ENCODE measurements at regions not wholly inside any gene's neighbourhood (a gene's known extent, or its start where the extent isn't known, plus 50 kb on each side); places are given as distances from the start of the nearest gene placed in this dataset.
A peak's percentile ranks its signal among the peaks of the same experiment; 100 is the strongest.

DNA sequence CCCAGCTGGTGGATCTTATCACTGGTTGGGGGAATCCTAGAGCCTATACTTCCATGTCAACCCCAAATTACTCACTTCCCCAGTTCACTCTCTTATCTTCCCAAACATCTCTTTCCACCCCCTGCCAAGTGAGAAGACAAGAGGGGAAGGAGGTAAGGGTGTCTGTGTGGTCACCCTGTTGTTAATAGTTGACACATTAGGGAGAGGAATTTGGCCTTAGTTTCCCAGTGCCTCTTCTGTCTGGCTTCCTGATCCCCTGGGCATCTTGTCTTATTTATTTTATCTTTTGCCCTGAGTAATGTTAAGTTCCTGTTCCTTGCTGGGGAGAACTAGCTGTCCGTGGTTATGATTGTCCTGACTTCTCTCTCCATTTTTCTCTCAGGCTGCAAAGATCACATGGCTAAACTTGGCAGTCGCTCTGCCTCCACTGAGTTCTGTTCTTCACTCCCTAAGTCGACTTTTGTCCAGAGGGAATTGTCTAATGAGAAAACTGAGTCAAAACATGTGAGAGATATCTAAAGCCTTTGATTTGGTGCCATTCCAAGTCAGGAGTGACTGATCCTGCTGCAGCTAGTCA lies 157.1 kb upstream of the SYT6 start:
- DNase-seq = no peak

DNA sequence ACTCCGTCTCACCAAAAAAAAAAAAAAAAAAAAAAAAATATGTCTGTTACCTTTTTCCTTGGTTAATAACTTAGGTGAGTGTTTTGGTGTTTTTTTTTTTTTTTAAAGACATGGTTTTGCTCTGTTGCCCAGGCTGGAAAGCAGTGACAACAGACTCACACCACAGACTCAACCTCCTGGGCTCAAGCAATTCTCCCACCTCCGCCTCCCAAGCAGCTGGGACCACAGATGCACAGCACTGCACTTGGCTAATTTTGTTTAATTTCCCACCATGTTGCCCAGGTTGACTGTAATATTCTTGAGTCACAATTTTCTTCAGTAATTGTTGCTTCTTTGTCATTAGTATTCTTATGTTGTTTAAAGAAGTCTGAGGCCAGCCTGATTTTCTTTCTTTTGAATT lies 149.2 kb upstream of the SYT6 start:
- no peak for DNase-seq

DNA sequence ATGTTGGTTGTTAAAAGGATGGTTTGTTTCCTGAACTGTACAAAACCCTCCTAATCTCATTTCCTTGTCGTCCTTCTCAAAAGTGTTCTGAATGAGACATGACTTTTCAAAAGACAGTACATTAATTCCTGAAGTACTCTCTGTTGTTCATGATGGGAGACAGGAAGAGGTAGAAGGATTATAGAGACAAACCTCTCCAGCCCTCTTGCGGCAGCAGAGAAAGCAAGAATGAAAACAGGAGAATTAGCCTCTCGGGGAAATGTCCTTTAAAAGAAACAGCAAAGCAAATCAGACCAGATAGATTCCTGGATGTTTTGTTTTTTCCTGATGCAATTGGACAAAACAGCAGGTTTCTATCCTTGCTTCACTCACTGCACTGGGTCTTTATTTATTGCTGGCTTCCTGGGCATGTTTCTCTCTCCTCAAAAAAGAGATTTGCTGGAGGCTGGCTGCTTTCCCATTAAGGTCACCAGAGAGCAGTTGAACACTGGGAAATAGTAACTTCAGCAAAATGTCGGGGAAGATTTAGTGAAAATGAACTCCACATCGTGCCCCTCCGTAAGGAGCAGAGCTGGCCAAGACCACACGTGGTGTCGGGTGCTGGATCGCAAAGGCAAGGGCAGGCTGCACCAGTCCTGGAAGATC lies 145.8 kb upstream of the SYT6 start:
- no peak for DNase-seq

DNA sequence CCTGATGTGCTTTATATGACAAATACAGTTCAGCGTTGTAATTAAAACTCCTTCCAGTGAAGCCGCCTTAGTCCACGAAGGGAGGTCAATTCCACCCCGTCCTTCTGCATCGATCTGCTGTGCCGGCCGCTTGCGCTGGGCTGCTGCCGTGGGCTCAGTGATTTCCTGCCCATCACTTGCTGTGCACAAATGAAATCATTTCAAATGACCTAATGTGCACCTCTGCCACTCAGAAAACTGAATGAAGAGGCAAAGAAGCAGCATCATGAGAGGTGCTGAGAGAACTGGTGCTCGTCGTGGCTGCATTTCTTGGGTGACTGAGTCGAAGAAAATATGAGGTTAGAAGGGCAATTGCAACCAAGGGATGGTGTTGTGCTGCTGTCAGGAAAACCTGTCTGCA lies 144.3 kb upstream of the SYT6 start:
- DNase-seq = no peak

DNA sequence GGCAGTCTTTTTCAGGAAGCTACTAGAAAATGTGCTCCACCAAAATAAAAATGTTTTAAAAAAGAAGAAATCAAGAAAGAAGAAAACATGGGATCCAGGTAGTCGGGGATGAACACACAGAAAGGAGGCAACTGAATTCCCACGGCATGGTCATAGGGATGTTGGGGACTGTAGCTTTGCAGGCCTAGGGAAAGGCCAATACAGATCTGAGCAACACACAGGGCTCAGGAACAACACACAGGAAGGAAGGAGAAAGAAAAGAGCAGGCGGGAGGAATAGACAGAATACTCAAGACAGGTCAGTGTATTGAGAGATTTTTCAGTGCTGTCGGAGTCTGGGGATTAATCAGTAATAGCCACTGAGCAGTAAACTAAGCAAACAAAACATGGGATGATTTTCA lies 142.7 kb upstream of the SYT6 start:
- DNase-seq = no peak

DNA sequence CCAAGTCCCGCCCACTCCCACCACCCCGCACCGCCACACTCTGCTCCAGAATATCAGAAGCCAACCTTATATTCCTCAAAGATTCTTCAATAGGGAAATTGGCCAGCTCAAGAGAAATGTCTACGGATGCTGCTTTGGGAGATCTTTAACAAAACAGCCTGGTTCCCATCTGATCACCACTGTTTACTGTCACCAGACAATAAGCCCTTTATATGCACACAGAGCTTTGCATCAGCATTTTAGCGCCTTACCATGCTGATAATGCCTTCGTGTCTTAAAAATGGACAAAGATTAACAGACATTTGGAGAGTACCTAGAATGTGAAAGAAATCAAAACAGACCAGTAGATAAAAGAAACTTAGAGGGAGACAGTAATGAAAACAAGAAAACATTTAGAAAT lies 141.7 kb upstream of the SYT6 start:
- no peak for DNase-seq

DNA sequence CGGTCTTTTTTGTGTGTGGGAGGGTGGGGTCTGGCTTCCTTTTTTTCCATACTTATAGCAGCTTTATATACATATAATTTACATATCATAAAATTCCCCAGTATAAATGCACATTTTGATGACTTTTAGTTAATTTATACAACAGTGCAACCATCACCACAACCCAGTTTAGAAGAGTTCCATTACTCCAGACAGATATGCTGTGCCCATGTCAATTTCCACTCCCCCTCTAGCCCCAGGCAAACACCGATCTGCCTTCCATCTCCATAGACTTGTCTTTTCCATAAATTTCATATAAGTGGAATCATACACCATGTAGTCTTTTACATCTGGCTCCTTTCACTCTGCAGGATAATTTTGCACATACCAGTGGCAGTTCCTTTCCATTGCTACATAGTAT lies 139.2 kb upstream of the SYT6 start:
- no peak for DNase-seq

DNA sequence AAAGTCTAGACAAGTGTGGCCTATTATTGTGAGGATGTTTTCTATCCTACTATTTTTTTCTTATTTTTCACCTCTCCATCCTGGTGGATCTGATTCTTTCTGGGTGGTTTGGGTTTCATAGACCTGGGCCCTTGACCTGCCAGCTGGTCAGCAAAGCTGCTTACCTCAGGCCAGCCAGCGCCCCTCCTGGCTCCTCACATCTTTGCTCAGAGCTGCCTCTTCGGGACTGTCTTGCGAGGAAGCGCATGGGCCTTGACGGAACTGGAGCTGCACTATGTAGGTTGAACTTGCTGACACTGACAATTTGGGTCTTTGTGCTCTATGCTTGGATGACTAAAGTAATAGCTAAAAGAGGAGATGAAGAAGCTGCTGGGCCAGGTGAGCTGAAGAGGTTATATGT lies 138.5 kb upstream of the SYT6 start:
- no peak for DNase-seq

DNA sequence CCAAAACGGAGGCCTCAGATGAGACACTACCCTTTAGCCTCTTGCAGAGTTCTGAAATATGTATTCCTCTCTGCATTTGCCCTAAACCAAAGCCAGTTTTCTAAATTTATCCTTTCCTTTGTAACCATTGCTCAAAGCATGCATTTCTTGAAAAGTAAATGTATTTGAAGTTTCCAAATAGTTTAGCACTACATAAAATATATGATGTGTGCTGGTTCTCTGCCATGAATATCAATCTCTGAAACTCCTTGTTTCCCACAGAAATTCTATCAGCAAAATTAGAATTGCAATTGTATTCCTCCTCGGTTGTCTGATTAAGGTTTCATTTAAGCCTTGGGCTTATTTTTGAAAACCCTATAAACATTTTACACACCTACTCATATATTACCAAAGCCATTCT lies 137.1 kb upstream of the SYT6 start:
- DNase-seq = no peak

DNA sequence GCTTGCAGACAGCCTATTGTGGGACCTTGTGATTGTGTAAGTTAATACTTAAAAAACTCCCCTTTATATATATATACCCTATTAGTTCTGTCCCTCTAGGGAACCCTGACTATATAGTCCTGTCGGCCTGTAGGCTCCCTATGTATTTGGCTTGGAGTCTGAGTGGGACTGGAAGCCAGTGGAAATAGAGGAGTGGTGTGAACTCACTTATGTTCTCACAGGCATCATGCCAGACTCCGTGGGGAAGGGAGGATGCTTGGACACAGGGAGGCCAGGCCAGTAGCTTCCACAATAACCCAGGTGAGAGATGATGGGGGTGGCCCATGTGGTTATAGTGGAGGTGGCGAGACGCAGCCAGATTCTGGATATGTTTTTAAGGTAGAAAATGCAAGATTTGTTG lies 136.7 kb upstream of the SYT6 start:
- no peak for DNase-seq

DNA sequence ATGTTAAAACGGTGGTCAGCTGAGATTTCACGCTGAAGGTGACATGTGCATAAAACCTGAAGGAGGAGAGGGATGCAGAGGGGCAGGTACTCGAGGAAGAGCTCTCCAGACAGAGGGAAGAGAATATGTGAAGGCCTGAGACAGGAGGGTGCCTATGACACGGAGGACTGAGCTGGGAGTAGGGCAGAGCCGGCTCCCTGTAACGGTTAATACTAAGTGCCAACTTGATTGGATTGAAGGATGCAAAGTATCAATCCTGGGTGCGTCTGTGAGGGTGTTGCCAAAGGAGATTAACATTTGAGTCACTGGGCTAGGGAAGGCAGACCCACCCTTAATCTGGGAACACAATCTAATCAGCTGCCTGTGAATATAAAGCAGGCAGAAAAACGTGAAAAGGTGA lies 136.2 kb upstream of the SYT6 start:
- DNase-seq = no peak

DNA sequence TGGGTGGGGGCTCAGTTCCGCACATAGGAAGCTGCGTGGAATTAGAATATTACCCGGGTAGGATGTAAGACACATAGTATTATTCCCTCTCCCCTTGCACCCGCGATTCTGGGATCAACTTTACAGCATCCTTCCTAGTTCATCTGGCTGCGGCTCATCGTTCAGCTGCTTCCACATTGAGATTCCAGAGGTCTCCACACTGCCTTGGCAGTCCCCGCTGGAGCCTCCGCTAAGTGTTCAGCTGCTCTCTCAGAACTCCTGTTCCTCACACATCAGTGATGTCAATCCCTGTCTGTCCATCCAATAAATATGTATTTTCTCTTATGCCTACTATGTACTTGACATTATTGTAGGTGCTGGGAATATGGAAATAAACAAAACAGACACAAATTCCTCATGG lies 135.6 kb upstream of the SYT6 start:
- DNase-seq = no peak

DNA sequence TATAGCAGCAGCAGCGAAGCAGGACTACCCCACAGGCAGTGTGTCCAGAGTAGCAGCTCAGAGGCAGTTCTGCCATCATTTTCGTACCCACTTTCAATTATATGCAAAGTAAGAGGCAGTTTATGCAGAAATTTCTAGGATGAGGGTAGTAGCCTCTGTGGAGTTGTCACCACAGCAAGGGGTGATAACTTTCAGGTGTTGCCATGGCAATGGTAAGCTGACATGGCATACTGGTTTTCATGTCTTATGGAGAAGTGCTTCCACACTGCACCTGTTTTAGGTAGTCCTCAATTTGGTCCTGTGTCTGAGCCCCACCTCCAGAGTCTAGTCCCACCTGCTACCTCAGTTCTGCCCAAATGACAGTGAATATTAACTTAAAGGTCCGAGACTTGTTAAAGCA lies 133.3 kb upstream of the SYT6 start:
- no peak for DNase-seq

DNA sequence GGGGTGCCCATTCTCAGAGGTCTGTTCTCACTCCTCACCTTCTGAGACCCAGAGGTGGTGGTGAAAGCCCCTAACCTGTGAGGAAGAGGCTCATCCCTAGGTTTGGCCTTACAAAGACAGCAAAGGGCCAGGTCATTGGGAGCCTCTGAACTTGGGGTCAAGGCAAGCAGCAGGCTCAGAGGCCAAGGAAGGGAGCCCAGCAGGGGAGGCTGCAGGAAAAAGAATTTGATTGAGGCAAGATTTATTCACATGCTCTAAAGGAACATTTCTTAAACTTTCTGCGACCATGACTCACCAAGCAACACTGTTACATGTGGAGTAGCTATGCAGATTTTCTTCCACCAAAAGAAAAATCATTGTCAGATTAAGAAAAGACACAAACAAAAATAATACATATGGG lies 132.5 kb upstream of the SYT6 start:
- no peak for DNase-seq

DNA sequence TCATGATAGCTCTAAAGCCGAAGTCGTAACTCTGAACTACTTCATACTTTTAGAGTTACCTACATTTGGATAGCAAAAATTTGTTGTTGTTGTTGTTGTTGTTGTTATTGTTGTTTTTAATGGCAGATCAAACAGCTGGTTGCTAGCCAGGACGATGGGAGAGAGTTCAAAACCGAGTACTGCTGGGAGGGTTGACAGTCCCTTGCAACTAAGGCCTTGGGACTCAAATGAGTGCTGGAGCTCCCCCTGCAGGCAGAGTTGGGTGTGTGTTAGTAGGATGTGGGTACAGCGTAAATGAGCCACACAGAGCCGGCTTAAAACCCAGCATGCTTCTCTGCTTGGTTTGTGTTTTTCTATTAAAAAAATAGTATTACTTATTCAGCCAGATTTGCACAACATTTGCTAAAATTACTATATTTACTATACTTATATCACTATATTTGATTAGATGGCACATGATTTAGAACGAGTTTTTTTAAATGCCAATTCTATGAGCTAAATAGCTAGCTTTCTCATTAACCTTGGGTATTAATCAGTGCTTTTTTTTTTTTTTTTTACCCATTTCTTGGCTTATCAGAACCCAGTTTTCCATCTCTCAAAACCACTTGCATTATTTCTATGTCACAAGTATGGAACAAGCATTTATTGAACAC lies 129.2 kb upstream of the SYT6 start:
- peak; percentile 91 for DNase-seq

DNA sequence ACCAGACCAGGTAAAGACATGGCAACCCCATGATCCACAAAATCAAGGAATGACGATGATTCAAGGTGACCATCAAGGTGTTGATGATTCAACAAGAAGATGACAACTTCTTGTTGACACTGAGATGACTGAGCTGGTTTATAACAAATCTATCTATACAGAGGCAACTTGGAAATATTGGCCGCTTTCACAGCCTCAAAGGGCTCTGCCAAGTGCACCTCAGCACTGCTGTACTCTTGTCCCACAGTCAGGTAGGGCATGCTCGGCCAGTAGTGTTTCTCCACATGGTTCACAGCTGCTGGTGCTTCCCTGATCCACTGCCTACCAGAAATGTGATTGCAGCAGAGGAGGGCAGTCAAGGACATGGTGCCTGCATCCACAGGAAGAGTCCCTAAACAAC lies 125.2 kb upstream of the SYT6 start:
- DNase-seq = no peak

DNA sequence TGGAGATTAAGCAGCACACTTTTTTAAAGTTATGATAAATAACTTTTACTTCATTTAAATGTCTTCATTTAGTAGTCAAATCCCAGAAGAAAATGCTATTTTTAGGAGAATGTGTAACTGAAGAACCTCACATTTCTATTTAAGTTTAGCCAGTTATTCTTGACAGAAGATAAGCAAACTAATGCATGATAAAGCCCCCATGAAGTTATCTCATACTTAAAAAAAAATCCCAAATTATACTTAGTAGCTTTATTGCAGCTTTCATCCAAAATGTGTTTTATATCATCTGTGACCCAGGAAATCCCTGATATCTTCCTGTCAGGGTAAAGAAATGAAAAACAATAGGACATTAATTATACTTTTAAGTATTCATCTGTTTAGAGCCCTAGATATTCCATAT lies 124.8 kb upstream of the SYT6 start:
- DNase-seq = no peak

DNA sequence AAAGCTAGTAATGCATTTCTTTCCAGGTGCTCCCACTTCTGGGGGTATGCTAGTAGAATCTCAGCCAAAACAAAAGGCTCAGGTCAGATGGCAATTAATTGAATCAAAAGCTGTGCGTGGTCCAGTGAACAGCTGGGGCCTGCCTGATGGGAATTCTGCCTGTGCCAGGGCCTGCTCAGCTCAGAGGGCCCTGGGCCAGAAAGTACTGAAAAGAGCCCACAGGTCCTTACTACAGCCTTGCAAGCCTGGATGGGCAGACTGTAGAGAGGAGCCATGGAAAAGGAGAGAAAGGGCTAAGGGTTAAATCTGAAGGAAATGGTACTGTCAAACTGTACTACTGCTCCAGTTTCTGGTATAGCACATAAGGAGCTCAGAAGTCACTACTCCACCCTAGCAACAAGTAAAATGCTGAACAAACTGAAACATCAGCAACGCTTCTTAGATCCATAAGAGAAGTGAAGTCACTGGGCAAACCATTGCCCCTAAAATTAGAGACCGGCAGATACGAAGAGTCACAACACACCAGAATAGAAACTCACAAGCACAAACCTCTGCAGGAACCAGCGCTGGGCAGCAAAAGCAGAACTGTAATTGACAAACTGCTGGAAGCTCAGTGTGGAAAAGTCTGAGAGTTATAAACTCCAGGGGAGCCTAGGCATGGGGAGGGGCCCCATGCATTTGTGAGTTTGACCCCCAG lies 121.1 kb upstream of the SYT6 start:
- no peak for DNase-seq

DNA sequence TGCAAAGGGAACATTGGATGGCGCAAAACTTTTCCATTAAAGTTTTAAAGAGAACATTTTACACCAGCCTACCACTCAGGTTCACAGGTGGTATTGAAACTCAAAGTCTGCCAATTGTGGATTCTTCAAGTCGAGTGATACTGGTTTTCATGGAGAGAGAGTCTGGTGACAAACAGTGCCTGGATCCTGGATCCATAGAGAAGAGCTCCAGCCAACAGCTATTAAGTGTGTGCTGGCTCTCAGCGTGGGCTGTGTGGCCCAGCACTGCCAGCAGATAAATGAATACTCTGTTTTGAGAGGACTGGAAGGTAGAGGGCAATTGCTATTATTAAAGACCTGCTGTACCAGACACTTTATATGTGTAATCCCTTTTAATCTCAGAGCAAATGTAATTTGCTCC lies 118.9 kb upstream of the SYT6 start:
- DNase-seq = no peak

DNA sequence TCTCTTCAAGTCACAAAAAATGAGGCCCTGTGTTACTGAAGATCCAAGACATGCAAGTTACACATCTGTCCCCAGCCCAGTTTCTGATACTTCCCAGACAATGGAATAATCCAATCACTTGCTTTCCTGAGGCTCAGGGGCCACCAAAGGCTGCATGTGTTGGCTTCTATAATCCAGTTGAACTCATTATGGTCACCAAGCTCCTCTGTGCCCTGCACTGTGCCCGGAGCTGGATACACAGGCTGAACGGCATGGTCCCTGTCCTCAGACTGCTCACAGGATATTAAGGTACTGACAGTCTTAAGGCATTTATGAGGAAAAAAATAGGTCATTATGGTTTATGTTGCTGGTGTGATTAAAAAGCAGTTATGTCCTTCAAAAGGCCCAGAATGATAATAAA lies 117.0 kb upstream of the SYT6 start:
- DNase-seq = no peak

DNA sequence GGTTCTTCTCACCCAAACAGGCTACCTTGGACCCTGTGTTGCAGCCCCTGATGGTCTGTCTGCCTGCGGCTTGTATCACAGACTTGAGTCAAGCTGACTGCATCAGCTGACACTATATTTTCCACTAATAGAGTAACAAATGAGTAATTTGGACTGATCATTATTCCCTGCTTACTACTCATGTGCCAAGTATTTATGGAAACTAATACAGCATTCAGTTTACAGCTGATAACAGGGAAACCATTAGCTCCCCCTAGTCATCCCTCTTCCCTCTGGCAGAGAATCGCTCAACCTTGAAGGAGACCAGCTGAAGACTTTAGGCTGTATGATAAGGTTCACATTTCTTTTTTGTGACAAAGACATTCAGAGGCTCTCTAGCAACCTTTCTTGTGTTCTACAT lies 116.6 kb upstream of the SYT6 start:
- DNase-seq = no peak

DNA sequence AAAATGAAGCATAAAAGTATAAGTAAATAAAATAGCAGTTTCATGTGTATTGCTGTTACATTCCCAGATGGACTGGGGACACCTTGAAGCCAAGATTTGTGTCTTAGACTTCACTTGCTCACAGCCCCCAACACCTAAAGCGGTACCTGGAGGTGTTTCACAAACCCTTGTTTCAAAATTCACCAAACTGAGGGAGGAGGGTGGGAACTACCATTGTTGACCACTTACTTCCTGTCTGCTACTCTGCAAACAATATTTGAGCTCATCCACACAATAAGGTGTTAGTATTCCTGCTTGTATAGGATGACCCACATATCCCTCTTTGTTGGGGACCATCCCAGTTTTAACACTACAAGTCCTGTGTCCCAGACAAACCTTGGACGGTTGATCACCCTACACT lies 115.9 kb upstream of the SYT6 start:
- DNase-seq = no peak

DNA sequence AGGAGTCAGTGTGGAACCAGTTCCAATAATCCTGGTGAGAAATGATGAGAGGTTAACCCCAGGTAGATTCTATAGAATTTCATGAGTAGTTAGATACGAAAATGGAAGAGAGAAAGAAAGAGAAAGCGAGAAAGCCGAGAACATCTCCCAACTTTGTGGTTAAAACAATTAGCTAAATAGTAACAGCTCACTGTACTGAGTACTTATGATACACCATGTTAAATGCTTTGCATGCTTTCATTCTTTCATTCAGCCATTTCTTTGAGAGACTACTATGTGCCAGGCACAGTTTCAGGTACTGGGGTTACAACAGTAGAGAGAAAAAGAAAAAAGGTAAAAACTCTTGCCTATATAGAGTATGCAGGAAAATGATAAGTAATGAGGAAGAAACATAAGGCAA lies 109.7 kb upstream of the SYT6 start:
- DNase-seq = no peak

DNA sequence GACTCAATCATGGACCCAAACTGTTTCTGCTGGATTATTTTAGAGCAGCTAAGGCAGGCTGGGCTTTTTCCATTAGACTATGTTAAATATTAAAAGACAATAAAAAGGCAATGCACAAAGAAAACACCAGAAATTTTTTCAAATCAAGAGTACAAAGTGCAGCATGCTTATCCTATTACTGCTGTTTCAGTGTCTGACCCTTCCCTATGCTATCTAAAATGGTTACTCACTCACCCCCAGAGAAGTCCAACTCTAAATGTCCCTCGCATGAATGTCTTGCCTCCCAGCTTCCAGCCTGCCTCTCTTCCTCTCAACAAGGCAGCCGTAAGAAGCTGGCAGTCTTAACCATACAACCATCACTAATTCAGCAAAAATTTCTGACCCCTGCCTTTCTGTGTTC lies 108.7 kb upstream of the SYT6 start:
- no peak for DNase-seq
